ENCODE measurements at regions not wholly inside any gene's neighbourhood (a gene's known extent, or its start where the extent isn't known, plus 50 kb on each side); places are given as distances from the start of the nearest gene placed in this dataset.

DNA sequence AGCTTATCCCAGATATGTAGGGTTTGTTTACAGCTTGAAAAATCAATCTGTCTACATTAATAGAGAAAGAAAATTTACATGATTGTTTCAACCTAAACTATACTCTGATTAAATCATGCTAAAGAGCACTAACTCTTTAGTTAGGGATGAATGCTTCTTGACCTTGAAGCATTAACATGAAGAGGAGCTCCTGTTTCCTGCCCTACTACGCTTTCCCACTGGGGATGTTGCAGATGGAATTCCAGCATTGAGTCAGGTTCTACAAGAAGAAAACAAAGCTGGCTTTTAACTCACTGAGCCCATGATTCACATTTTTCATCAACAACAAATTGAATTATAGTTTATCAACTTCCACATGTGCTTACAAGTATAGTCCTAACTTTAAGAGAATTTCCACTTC lies 471.3 kb downstream of the TMEM232 start:
- no peak for TF ChIP-seq POLR2A (IDR thresholded peaks at IDR 0.05)
- TF ChIP-seq, protein P1, sequence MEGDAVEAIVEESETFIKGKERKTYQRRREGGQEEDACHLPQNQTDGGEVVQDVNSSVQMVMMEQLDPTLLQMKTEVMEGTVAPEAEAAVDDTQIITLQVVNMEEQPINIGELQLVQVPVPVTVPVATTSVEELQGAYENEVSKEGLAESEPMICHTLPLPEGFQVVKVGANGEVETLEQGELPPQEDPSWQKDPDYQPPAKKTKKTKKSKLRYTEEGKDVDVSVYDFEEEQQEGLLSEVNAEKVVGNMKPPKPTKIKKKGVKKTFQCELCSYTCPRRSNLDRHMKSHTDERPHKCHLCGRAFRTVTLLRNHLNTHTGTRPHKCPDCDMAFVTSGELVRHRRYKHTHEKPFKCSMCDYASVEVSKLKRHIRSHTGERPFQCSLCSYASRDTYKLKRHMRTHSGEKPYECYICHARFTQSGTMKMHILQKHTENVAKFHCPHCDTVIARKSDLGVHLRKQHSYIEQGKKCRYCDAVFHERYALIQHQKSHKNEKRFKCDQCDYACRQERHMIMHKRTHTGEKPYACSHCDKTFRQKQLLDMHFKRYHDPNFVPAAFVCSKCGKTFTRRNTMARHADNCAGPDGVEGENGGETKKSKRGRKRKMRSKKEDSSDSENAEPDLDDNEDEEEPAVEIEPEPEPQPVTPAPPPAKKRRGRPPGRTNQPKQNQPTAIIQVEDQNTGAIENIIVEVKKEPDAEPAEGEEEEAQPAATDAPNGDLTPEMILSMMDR (IDR thresholded peaks at IDR 0.05), result no peak

Measured in uterus (tissue), 2 donors.